ENCODE measurements at regions not wholly inside any gene's neighbourhood (a gene's known extent, or its start where the extent isn't known, plus 50 kb on each side); places are given as distances from the start of the nearest gene placed in this dataset.

DNA sequence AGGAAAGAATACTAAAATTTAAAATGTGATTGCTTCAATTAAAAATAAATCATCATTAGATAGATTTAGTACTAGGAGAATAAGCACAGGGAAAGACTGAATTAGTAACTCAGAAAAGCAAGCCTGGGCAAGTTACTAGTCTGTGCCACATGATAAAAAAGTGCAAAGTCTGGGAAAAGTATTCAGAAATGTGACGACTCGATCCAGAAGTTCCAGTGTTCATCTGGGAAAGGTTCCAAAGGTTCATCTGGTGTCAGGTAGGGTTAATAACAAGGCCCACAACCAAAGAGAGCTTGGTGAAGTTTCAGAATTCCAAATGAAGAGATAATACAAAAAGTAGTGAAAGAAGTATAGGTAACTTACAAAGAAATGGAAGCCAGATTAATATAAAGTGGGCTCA, 78.3 kb upstream of the ARSJ start (continued):
- TF ChIP-seq HDAC6 (IDR thresholded peaks at IDR 0.05; ENCODE audit: low read depth, low read length) = no peak
- no peak for TF ChIP-seq CBX5 (IDR thresholded peaks at IDR 0.05; ENCODE audit: low read depth, low read length)
- no peak for TF ChIP-seq NANOG (IDR thresholded peaks at IDR 0.05; ENCODE audit: insufficient read depth, low read depth, low read length, poor library complexity, severe bottlenecking)
- TF ChIP-seq CHD2 (IDR thresholded peaks at IDR 0.05; ENCODE audit: low read length) = no peak
- no peak for TF ChIP-seq YY1 (IDR thresholded peaks at IDR 0.05; ENCODE audit: low read depth, low read length)
- no peak for TF ChIP-seq SAP30 (IDR thresholded peaks at IDR 0.05; ENCODE audit: insufficient read depth, insufficient replicate concordance, low read length)
- TF ChIP-seq SIRT6 (IDR thresholded peaks at IDR 0.05; ENCODE audit: low read length) = no peak

Data from H1 (cell line).